ENCODE measurements at regions not wholly inside any gene's neighbourhood (a gene's known extent, or its start where the extent isn't known, plus 50 kb on each side); places are given as distances from the start of the nearest gene placed in this dataset.

DNA sequence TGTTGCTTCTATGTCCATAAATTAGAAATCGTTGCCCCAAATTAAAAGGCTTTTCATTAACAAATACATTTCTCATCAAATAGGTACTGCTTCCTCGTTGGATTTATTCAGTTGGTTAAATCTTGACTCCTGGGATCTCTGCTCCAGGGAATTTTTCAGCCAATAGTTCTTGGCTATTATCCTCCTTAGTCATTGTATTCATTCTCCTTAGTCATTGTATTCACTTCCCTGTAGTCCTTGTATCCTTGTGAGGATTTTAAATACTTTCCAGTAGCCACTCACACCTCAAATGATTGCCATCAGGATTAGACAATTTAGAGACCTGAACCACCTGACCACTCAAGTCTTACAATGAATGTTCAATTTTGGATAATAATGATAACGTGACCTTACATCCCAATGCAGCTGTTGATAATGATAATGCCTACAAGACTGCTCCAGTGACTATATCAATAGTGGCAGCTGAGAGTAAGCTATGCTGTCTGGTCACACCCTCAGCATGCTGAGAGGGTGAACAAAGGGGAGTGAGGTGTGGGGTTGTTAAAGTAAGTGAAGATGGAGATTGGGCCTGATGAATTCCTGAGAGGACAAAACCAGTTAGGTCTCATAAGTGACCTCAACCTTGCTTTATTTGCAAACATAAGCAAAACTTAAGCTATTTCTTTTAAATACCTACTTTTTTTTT lies 193.7 kb upstream of the RTL1 start:
- Histone ChIP-seq H2AK5ac (ENCODE audit: low read length, severe bottlenecking) (no peak overlapping the region), H3K23ac (ENCODE audit: low read length in 2 of 2) (no peak overlapping the region), H3K36me3 (ENCODE audit: control insufficient read depth in 1 of 2, insufficient read depth in 2 of 2, low read depth in 1 of 2, low read length in 2 of 2) (no peaks in the 10 kb centered on the region), H3K18ac (ENCODE audit: low read depth in 1 of 2, low read length in 2 of 2) (no peak overlapping the region), H3K4ac (ENCODE audit: low read depth in 1 of 2, low read length in 2 of 2) (no peak overlapping the region), H3K14ac (ENCODE audit: low read length in 2 of 2) (no peak overlapping the region), H4K91ac (ENCODE audit: low read length) (no peak overlapping the region), H4K8ac (ENCODE audit: low read length) (no peak overlapping the region), H2BK15ac (ENCODE audit: low read depth, poor library complexity, severe bottlenecking) (no peak overlapping the region), H3K9me3 (ENCODE audit: control insufficient read depth, low read length) (peaks cover 13% of the 10 kb centered on the region), H2BK12ac (ENCODE audit: low read length in 2 of 2) (no peak overlapping the region), H2BK120ac (ENCODE audit: low read depth, low read length) (no peak overlapping the region), H2BK5ac (ENCODE audit: low read depth, low read length, poor library complexity, severe bottlenecking) (no peak overlapping the region), H3K9ac (ENCODE audit: low read length) (no peak overlapping the region), H3K4me2 (ENCODE audit: low read length, poor library complexity, severe bottlenecking) (no peak overlapping the region), H3K4me1 (ENCODE audit: control insufficient read depth, insufficient read depth, low read depth, low read length) (peaks cover 6% of the 10 kb centered on the region), H2AFZ (ENCODE audit: low read depth, low read length) (no peak overlapping the region), H3K79me1 (replicated peaks; ENCODE audit: low read length, poor library complexity, severe bottlenecking) (no peaks in the 10 kb centered on the region), H3K4me3 (ENCODE audit: insufficient read depth in 1 of 2, low read depth in 1 of 2, low read length in 2 of 2) (no peak overlapping the region), H3K27me3 (ENCODE audit: control insufficient read depth in 1 of 2, insufficient read depth in 1 of 2, low read length in 2 of 2) (peaks cover 0 to 8% of the 10 kb centered on the region in 2 experiments), H3K27ac (ENCODE audit: low read length, poor library complexity, severe bottlenecking) (no peak overlapping the region)
- no peak for DNase-seq
- WGBS, result 79% methylated on average over 2 of the region's 3 CpGs

DNA sequence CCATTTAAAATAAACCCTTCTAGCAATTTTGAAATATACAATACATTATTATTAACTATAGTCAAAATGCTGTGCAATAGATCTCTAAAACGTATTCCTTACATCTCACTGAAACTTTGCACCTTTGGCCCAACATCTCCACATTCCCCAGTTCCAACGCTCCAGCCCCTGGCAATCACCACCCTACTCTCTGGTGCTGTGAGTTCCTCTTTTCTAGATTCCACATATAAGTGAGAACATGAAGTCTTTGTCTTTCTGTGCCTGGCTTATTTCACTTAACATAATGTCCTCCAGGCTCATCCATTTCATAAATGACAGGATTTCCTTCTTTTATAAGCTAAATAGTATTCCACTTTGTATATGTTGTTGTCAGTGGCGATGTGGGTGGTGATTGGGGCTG lies 194.7 kb upstream of the RTL1 start:
- no peaks in the 10 kb centered on the region for H3K36me3 ChIP-seq (ENCODE audit: control insufficient read depth in 1 of 2, insufficient read depth in 2 of 2, low read depth in 1 of 2, low read length in 2 of 2)
- 53% methylated on average over 3 of the region's 3 CpGs for WGBS

DNA sequence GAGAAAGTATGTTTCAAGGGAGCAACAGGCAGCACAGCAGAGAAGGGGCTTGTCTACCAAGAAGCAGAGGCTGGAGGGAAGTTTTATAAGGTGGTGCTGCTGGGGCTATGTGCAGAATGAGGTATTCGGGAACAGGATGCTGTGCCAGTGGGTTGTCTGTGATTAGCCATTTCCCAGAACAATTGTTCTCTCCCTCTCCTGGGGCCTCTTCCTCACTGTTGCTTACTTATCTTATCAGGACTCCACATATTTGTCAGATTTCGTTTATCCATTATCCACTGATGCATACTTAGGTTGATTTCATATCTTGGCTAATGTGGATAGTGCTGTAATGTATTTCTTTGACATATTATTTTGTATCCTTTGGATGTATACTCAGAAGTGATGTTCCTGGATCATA lies 195.1 kb upstream of the RTL1 start:
- Histone ChIP-seq H4K8ac (ENCODE audit: low read length) (no peak overlapping the region), H3K14ac (ENCODE audit: low read length in 2 of 2) (no peak overlapping the region), H3K4ac (ENCODE audit: low read depth in 1 of 2, low read length in 2 of 2) (no peak overlapping the region), H3K79me1 (replicated peaks; ENCODE audit: low read length, poor library complexity, severe bottlenecking) (no peaks in the 10 kb centered on the region), H3K4me2 (ENCODE audit: low read length, poor library complexity, severe bottlenecking) (no peak overlapping the region), H3K4me1 (ENCODE audit: control insufficient read depth, insufficient read depth, low read depth, low read length) (peaks cover 20% of the 10 kb centered on the region), H2BK5ac (ENCODE audit: low read depth, low read length, poor library complexity, severe bottlenecking) (no peak overlapping the region), H3K36me3 (ENCODE audit: control insufficient read depth in 1 of 2, insufficient read depth in 2 of 2, low read depth in 1 of 2, low read length in 2 of 2) (no peaks in the 10 kb centered on the region), H2BK12ac (ENCODE audit: low read length in 2 of 2) (no peak overlapping the region), H3K27ac (ENCODE audit: low read length, poor library complexity, severe bottlenecking) (no peak overlapping the region), H3K9ac (ENCODE audit: low read length) (no peak overlapping the region), H3K4me3 (ENCODE audit: insufficient read depth in 1 of 2, low read depth in 1 of 2, low read length in 2 of 2) (no peak overlapping the region), H4K91ac (ENCODE audit: low read length) (no peak overlapping the region), H2AK5ac (ENCODE audit: low read length, severe bottlenecking) (no peak overlapping the region), H2AFZ (ENCODE audit: low read depth, low read length) (no peak overlapping the region), H2BK15ac (ENCODE audit: low read depth, poor library complexity, severe bottlenecking) (no peak overlapping the region), H3K27me3 (ENCODE audit: control insufficient read depth in 1 of 2, insufficient read depth in 1 of 2, low read length in 2 of 2) (peaks cover 0 to 8% of the 10 kb centered on the region in 2 experiments), H2BK120ac (ENCODE audit: low read depth, low read length) (no peak overlapping the region), H3K9me3 (ENCODE audit: control insufficient read depth, low read length) (peaks cover 13% of the 10 kb centered on the region), H3K23ac (ENCODE audit: low read length in 2 of 2) (no peak overlapping the region), H3K18ac (ENCODE audit: low read depth in 1 of 2, low read length in 2 of 2) (no peak overlapping the region)
- DNase-seq, result no peak
- WGBS, result 17% methylated on average over 1 of the region's 2 CpGs

More for the DNA sequence above, 194.7 kb upstream of the RTL1 start:
- H2BK5ac ChIP-seq (ENCODE audit: low read depth, low read length, poor library complexity, severe bottlenecking), result no peak overlapping the region
- H3K4me2 ChIP-seq (ENCODE audit: low read length, poor library complexity, severe bottlenecking), result no peak overlapping the region
- H2AK5ac ChIP-seq (ENCODE audit: low read length, severe bottlenecking), result no peak overlapping the region
- H3K27ac ChIP-seq (ENCODE audit: low read length, poor library complexity, severe bottlenecking), result no peak overlapping the region
- no peaks in the 10 kb centered on the region for H3K79me1 ChIP-seq (replicated peaks; ENCODE audit: low read length, poor library complexity, severe bottlenecking)
- no peak overlapping the region for H2BK120ac ChIP-seq (ENCODE audit: low read depth, low read length)
- no peak overlapping the region for H3K4me3 ChIP-seq (ENCODE audit: insufficient read depth in 1 of 2, low read depth in 1 of 2, low read length in 2 of 2)
- H3K4me1 ChIP-seq (ENCODE audit: control insufficient read depth, insufficient read depth, low read depth, low read length), result peaks cover 15% of the 10 kb centered on the region
- no peak overlapping the region for H3K9ac ChIP-seq (ENCODE audit: low read length)
- H2BK15ac ChIP-seq (ENCODE audit: low read depth, poor library complexity, severe bottlenecking), result no peak overlapping the region
- no peak overlapping the region for H4K8ac ChIP-seq (ENCODE audit: low read length)
- H2BK12ac ChIP-seq (ENCODE audit: low read length in 2 of 2), result no peak overlapping the region
- H3K23ac ChIP-seq (ENCODE audit: low read length in 2 of 2), result no peak overlapping the region
- no peak overlapping the region for H3K14ac ChIP-seq (ENCODE audit: low read length in 2 of 2)
- DNase-seq, result no peak
- H3K18ac ChIP-seq (ENCODE audit: low read depth in 1 of 2, low read length in 2 of 2), result no peak overlapping the region
- H3K27me3 ChIP-seq (ENCODE audit: control insufficient read depth in 1 of 2, insufficient read depth in 1 of 2, low read length in 2 of 2), result peaks cover 0 to 8% of the 10 kb centered on the region in 2 experiments
- H3K9me3 ChIP-seq (ENCODE audit: control insufficient read depth, low read length), result peaks cover 13% of the 10 kb centered on the region
- H2AFZ ChIP-seq (ENCODE audit: low read depth, low read length), result no peak overlapping the region
- no peak overlapping the region for H3K4ac ChIP-seq (ENCODE audit: low read depth in 1 of 2, low read length in 2 of 2)
- no peak overlapping the region for H4K91ac ChIP-seq (ENCODE audit: low read length)

GRCh38 chr14:101101456-101102056 lies 198.0 kb upstream of the RTL1 start:
- H2AK5ac ChIP-seq (ENCODE audit: low read length, severe bottlenecking), result peak overlapping the region; percentile 76
- H3K18ac ChIP-seq (ENCODE audit: low read depth in 1 of 2, low read length in 2 of 2), result no peak overlapping the region
- no peak overlapping the region for H3K9ac ChIP-seq (ENCODE audit: low read length)
- no peak overlapping the region for H3K4me2 ChIP-seq (ENCODE audit: low read length, poor library complexity, severe bottlenecking)
- no peak overlapping the region for H3K4me3 ChIP-seq (ENCODE audit: insufficient read depth in 1 of 2, low read depth in 1 of 2, low read length in 2 of 2)
- 80% methylated on average over 4 of the region's 5 CpGs for WGBS
- H4K8ac ChIP-seq (ENCODE audit: low read length), result no peak overlapping the region
- H3K36me3 ChIP-seq (ENCODE audit: control insufficient read depth in 1 of 2, insufficient read depth in 2 of 2, low read depth in 1 of 2, low read length in 2 of 2), result no peaks in the 10 kb centered on the region
- H3K79me1 ChIP-seq (replicated peaks; ENCODE audit: low read length, poor library complexity, severe bottlenecking), result no peaks in the 10 kb centered on the region
- no peak overlapping the region for H3K14ac ChIP-seq (ENCODE audit: low read length in 2 of 2)
- H3K4me1 ChIP-seq (ENCODE audit: control insufficient read depth, insufficient read depth, low read depth, low read length), result peaks cover 25% of the 10 kb centered on the region
- H2BK15ac ChIP-seq (ENCODE audit: low read depth, poor library complexity, severe bottlenecking), result no peak overlapping the region
- H2BK120ac ChIP-seq (ENCODE audit: low read depth, low read length), result no peak overlapping the region
- no peak overlapping the region for H3K27ac ChIP-seq (ENCODE audit: low read length, poor library complexity, severe bottlenecking)
- H2BK12ac ChIP-seq (ENCODE audit: low read length in 2 of 2), result no peak overlapping the region
- no peak overlapping the region for H2BK5ac ChIP-seq (ENCODE audit: low read depth, low read length, poor library complexity, severe bottlenecking)
- peaks cover 13% of the 10 kb centered on the region for H3K9me3 ChIP-seq (ENCODE audit: control insufficient read depth, low read length)
- no peak overlapping the region for H4K91ac ChIP-seq (ENCODE audit: low read length)
- H3K27me3 ChIP-seq (ENCODE audit: control insufficient read depth in 1 of 2, insufficient read depth in 1 of 2, low read length in 2 of 2), result peaks cover 0 to 4% of the 10 kb centered on the region in 2 experiments
- H3K23ac ChIP-seq (ENCODE audit: low read length in 2 of 2), result no peak overlapping the region
- H3K4ac ChIP-seq (ENCODE audit: low read depth in 1 of 2, low read length in 2 of 2), result no peak overlapping the region
- H2AFZ ChIP-seq (ENCODE audit: low read depth, low read length), result no peak overlapping the region
- no peak for DNase-seq
